Embryonic facial prominence (tissue), 1 donor: ENCODE measurements at regions not wholly inside any gene's neighbourhood (a gene's known extent, or its start where the extent isn't known, plus 50 kb on each side); places are given as distances from the start of the nearest gene placed in this dataset.
A peak's percentile ranks its signal among the peaks of the same experiment; 100 is the strongest.

Source experiments
- DNase-seq: peaks from one replicate; pipeline ENCODE4 v3.0.0-alpha.2; 2016; ENCODE audit errors: extremely low spot score

DNA sequence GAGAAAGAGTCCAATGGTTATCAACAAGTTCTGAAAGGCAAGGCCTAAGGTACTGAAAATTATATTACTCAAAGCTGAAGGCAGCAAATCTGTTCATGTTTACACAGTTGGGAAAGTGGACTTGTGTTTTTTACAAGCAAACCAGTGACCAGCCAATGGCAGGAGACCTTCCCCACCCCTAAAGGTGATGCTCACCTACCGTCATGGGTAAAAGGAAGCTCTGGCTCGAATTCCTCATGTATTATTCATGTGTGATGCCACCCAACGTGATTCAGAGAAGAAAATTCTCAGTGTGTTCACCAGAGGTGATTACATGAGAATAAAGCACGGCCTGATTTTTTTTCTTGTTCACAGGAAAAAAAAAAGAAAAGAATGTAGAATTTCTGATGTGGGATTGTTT is 1161.2 kb upstream of the SEL1L start:
- DNase-seq = no peak

- no peak for DNase-seq
Observed at GRCh38 chr14:82704218-82704617, 1170.6 kb upstream of the SEL1L start.

- peak; percentile 30 for DNase-seq
Observed at GRCh38 chr14:82710267-82710841, 1176.7 kb upstream of the SEL1L start.

GRCh38 chr14:82719617-82720016 is 1186.0 kb upstream of the SEL1L start:
- DNase-seq = no peak

- DNase-seq = no peak
Observed at GRCh38 chr14:82720431-82720830, 1186.8 kb upstream of the SEL1L start.

GRCh38 chr14:82720946-82721345 is 1187.3 kb upstream of the SEL1L start:
- no peak for DNase-seq

GRCh38 chr14:82724316-82724715 is 1190.7 kb upstream of the SEL1L start:
- no peak for DNase-seq

DNA sequence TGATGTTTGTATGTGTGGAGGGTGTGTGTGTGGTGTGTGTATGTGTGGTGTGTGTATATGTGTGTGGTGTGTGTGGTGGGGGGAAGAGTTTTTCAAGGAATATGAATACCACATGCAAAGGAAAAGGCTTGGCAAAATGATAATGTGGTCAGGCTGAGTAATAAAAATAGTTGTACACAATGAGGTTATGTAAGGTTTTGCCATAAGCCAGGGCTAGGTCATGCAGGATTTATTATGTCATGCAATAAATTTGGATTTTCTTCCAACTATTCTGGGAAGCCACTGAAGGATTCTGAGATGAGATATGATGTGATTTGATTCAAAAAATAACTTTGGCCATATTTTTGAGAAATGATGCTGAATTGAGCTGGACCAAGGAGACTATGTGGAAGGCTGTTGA is 1191.6 kb upstream of the SEL1L start:
- no peak for DNase-seq

GRCh38 chr14:82731526-82731925 is 1197.9 kb upstream of the SEL1L start:
- no peak for DNase-seq

GRCh38 chr14:82740547-82740946 is 1206.9 kb upstream of the SEL1L start:
- DNase-seq = no peak

GRCh38 chr14:82755476-82755875 is 1221.8 kb upstream of the SEL1L start:
- no peak for DNase-seq

- no peak for DNase-seq
Observed at GRCh38 chr14:82755923-82756322, 1222.3 kb upstream of the SEL1L start.

DNA sequence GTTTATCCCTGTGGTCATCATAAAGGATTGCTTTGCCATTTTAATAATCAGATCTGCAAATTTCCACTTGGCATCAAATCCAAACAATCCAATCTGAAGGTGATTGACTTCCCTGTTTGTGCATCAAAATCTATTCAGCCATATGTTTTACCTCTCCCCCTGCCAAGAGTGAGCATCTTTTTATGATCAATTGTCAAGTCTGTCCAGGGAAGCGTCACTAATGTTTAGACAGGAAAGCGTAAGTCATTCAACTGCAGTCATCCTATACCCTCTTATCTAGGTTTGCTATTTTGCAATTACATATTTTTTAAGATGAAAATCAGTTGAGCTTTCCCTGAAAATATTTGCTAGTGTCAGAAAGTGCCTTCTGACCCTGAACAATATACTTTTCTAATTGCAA is 1224.1 kb upstream of the SEL1L start:
- DNase-seq = peak; percentile 28

DNA sequence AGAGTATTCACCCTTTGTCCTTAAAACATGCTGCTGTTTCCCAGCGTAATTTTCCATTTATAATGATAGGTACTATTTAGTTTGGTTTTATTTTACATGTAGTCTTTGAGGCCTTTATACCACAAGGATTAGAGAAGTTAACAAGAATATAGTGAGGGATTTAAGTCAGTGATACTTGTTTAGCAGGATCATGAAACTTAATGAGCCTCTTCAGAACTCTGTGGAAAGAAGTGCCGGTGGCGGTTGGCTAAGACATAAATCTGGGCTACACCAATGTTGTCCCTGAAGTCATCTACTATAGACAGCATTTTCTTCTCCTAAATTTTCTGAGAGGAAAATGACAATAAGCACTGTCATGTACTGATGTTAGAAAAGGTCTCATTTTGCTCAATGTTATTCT is 1226.0 kb upstream of the SEL1L start:
- no peak for DNase-seq

- no peak for DNase-seq
Observed at GRCh38 chr14:82766123-82766522, 1232.5 kb upstream of the SEL1L start.

DNA sequence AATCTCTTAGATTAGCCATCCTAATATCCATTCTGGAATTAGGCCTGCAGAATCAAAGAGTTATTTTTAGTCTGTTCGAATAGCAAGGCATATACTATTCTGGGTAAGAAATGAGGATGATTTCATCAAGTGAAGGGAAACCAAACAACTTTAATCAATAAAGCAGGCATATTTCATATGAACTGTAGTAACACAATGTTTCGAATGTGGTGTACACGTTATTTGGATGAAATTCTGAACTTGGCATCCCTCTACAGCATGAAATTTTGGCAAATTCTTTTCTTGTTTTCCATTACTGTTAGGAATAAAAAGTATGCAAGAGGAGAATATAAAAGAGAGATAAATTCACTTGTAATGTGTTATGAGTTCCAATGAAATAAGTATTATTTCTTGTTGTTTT is 1233.3 kb upstream of the SEL1L start:
- DNase-seq = no peak

- no peak for DNase-seq
Observed at GRCh38 chr14:82776958-82777357, 1243.3 kb upstream of the SEL1L start.

- DNase-seq = no peak
Observed at GRCh38 chr14:82778008-82778590, 1244.4 kb upstream of the SEL1L start.

DNA sequence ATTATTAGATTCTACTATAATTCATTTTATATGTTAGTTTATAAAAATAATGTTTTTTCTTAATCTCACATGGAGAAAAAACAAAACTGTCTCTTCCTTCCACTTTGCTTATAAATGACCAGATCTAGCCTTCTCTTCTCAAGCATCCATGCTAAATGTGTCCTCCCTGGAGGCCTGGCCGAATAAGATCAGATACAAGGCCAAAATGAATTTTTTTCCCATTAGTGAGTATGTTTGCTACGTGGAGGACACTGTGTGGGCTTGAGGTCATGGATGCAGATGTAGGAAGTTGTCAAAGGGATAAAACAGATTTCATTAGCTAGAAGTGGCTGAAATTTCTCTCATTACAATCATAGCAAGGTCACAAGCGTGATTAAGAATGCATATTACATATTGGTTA is 1244.9 kb upstream of the SEL1L start:
- no peak for DNase-seq

DNA sequence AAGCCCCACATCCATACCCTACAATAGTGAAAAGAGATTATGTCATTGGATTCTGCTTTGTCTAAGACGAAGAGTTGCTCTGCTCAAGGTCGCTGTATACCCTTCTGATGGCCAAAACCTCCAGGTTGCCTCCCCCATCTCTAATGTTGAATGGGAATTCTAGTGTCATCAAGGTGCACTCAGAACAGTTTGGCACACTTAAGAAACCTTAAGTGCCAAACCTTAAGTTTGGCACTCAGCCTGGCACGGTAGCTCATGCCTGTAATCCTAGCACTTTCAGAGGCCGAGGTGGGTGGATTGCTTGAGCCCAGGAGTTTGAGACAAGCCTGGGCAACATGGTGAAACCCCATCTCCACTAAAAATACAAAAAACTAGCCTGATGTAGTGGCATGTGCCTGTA is 1245.6 kb upstream of the SEL1L start:
- DNase-seq = no peak

DNA sequence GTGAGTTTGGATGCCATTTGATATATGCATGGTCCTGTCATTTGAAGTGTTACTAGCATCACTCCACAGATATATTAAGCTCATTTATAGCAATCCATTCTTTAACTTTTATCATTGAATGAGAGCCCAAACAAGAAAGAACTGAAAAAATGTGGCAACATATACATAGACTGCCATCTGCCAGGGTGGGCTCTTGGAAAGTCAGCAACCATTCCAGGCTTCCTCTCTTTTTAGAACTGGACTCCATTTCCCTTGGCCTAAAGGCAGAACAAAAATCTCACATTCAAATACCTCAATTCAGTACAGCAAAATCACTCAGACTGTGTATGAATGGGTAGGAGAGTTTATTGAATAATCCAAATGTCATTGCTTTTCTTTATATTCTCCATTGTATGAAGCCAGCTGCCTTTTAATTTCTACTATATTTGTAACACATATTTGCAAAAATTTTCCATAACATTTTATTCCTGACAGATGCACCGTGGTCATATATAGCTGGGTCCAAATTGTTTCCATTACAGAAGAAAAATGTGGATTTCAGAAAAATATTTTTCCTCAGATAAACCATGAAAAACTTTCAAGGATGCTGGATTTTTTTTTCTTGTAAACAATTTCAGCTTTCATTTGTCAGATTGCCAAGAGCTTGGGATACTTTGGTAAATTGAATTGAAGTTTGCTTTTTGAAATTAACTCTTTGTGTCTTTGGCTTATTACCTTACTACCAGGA is 1252.3 kb upstream of the SEL1L start:
- DNase-seq = no peak

GRCh38 chr14:82786483-82786880 is 1252.8 kb upstream of the SEL1L start:
- DNase-seq = no peak

- no peak for DNase-seq
Observed at GRCh38 chr14:82796086-82796485, 1262.4 kb upstream of the SEL1L start.
